ENCODE measurements at regions not wholly inside any gene's neighbourhood (a gene's known extent, or its start where the extent isn't known, plus 50 kb on each side); places are given as distances from the start of the nearest gene placed in this dataset.

DNA sequence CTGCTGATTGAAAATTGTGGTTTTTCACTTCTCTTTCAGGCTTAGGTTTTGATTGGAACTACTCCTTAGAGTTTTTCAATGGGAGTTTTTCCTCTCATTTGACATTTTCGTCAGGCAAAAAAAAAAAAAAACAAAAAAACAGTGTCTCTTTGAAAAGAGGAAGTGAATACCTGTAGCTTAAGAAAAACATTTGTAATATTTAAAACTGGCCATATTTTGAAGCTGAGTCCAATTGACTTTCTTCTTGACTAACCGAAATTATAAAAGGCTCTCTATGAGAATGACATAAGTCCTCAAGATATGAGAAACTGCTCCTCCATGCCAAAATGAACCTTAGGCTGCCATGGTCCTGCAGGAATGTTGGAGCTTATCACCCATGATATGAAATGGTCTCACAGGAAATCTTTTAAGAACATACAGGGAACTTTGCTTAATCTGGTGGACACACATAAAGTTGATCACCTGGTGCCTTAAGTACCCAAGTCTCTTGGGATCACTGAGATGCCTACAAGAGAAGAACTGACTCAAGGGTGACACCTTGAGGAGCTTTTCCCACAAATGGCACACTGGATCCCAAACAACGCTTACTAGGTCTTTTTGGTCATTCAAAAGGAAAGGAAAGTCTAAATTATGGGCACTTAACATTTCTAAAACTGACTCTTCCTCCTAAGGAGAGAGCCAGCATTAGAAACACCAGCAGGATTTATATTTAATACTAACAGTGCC is 263.4 kb downstream of the CDC14C start:
- TF ChIP-seq, protein P1, sequence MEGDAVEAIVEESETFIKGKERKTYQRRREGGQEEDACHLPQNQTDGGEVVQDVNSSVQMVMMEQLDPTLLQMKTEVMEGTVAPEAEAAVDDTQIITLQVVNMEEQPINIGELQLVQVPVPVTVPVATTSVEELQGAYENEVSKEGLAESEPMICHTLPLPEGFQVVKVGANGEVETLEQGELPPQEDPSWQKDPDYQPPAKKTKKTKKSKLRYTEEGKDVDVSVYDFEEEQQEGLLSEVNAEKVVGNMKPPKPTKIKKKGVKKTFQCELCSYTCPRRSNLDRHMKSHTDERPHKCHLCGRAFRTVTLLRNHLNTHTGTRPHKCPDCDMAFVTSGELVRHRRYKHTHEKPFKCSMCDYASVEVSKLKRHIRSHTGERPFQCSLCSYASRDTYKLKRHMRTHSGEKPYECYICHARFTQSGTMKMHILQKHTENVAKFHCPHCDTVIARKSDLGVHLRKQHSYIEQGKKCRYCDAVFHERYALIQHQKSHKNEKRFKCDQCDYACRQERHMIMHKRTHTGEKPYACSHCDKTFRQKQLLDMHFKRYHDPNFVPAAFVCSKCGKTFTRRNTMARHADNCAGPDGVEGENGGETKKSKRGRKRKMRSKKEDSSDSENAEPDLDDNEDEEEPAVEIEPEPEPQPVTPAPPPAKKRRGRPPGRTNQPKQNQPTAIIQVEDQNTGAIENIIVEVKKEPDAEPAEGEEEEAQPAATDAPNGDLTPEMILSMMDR (conservative IDR thresholded peaks at IDR 0.05; ENCODE audit: low read depth, low read length) = no peak
- TF ChIP-seq RFX5 (IDR thresholded peaks at IDR 0.05; ENCODE audit: low read depth, low read length) (no peak), POLR2A (IDR thresholded peaks at IDR 0.05; ENCODE audit: low read depth, low read length) (no peak), RAD21 (IDR thresholded peaks at IDR 0.05; ENCODE audit: low read length) (no peak)
- TF ChIP-seq, protein P2, sequence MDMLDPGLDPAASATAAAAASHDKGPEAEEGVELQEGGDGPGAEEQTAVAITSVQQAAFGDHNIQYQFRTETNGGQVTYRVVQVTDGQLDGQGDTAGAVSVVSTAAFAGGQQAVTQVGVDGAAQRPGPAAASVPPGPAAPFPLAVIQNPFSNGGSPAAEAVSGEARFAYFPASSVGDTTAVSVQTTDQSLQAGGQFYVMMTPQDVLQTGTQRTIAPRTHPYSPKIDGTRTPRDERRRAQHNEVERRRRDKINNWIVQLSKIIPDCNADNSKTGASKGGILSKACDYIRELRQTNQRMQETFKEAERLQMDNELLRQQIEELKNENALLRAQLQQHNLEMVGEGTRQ (IDR thresholded peaks at IDR 0.05; ENCODE audit: low read depth, low read length) = no peak

Measured in IMR-90 (cell line).